Lower leg skin (tissue), 4 donors: ENCODE measurements at regions not wholly inside any gene's neighbourhood (a gene's known extent, or its start where the extent isn't known, plus 50 kb on each side); places are given as distances from the start of the nearest gene placed in this dataset.

Source experiments
- DNase-seq, 2 donors: peaks; one replicate each; pipeline ENCODE4 v3.0.0-alpha.2; 2019; ENCODE audit warnings: low spot score in 2 of 2
- H3K4me3 ChIP-seq: fragments of 200-600 bp; sonication (generic); 2 replicates; pipeline ENCODE4 v1.5.1; 2017; ENCODE audit warnings: mild to moderate bottlenecking, low read depth; ENCODE audit not compliant: poor library complexity, severe bottlenecking
- POLR2A ChIP-seq, 2 donors: fragments of 450-650 bp; IDR thresholded peaks; one replicate each; pipeline ENCODE4 v1.6.1; 2016 to 2017; ENCODE audit warnings: antibody characterized with exemption in 2 of 2, mild to moderate bottlenecking in 1 of 2, moderate library complexity in 1 of 2
- WGBS, 2 donors: methylation state at CpG; one replicate each; pipeline ENCODE4 v1.1.5; 2018; 5-methylcytosine and 5-hydroxymethylcytosine counted together
- intact Hi-C: fragments of 100-400 bp; cut with DNase I; formaldehyde crosslinking; loops from one replicate; pipeline ENCODE4 v1.15.0; 2023; ENCODE audit warnings: low total_unique reads
- TF ChIP-seq, protein P1 (sequence below), 3 donors: fragments of 450-650 bp; IDR thresholded peaks; one replicate each; pipeline ENCODE4 v1.5.1; 2016; ENCODE audit warnings: antibody characterized with exemption in 3 of 3, mild to moderate bottlenecking in 3 of 3, moderate library complexity in 2 of 3

- H3K4me3 ChIP-seq, result no peak overlapping the region
- intact Hi-C loops, result no loop called here
- DNase-seq, result no peak
- TF ChIP-seq, protein P1, sequence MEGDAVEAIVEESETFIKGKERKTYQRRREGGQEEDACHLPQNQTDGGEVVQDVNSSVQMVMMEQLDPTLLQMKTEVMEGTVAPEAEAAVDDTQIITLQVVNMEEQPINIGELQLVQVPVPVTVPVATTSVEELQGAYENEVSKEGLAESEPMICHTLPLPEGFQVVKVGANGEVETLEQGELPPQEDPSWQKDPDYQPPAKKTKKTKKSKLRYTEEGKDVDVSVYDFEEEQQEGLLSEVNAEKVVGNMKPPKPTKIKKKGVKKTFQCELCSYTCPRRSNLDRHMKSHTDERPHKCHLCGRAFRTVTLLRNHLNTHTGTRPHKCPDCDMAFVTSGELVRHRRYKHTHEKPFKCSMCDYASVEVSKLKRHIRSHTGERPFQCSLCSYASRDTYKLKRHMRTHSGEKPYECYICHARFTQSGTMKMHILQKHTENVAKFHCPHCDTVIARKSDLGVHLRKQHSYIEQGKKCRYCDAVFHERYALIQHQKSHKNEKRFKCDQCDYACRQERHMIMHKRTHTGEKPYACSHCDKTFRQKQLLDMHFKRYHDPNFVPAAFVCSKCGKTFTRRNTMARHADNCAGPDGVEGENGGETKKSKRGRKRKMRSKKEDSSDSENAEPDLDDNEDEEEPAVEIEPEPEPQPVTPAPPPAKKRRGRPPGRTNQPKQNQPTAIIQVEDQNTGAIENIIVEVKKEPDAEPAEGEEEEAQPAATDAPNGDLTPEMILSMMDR (IDR thresholded peaks at IDR 0.05), result no peak
- TF ChIP-seq POLR2A (IDR thresholded peaks at IDR 0.05), result no peak
These were observed 104.8 kb downstream of the RPAP3 start for GRCh38 chr12:47601071-47601470.

GRCh38 chr12:47591795-47592194, 114.0 kb downstream of the RPAP3 start:
- 41 to 53% methylated on average over 4 of the region's 4 CpGs for WGBS, 2 donors
- H3K4me3 ChIP-seq, result no peak overlapping the region
- DNase-seq, result no peak
- intact Hi-C loops, result no loop called here
- no peak for TF ChIP-seq POLR2A (IDR thresholded peaks at IDR 0.05)
- TF ChIP-seq, protein P1 (IDR thresholded peaks at IDR 0.05), result no peak

DNA sequence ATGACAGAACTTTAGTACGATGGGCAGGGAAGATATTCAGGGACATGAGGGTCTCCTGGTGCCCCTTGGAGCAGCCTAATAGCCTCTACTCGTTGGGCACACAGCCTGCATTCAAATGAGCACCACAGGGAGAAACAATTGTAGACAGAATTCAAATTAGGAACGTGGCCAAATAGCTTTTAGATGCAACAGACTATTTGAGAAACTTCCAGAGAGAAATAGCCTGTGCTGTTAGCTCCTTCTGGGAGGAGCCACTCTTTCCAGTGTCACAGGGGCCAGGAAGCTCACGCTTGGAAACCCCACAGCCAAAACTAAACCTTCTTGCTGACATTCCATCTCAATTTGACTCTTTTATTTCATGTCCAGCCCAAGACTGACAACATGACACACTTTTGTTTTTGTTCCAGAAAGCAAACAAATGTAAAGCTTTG, 114.5 kb downstream of the RPAP3 start:
- intact Hi-C loops, result no loop called here
- DNase-seq, result no peak
- WGBS, 2 donors, result 26 to 38% methylated on average over 4 of the region's 4 CpGs
- H3K4me3 ChIP-seq, result no peak overlapping the region
- TF ChIP-seq, protein P1 (IDR thresholded peaks at IDR 0.05), result no peak
- TF ChIP-seq POLR2A (IDR thresholded peaks at IDR 0.05), result no peak

- no peak for DNase-seq
- 45 to 46% methylated on average over 3 of the region's 3 CpGs for WGBS, 2 donors
- TF ChIP-seq, protein P1 (IDR thresholded peaks at IDR 0.05), result no peak
- TF ChIP-seq POLR2A (IDR thresholded peaks at IDR 0.05), result no peak
- H3K4me3 ChIP-seq, result no peak overlapping the region
- intact Hi-C loops, result no loop called here
These were observed 115.0 kb downstream of the RPAP3 start for GRCh38 chr12:47590771-47591360.

DNA sequence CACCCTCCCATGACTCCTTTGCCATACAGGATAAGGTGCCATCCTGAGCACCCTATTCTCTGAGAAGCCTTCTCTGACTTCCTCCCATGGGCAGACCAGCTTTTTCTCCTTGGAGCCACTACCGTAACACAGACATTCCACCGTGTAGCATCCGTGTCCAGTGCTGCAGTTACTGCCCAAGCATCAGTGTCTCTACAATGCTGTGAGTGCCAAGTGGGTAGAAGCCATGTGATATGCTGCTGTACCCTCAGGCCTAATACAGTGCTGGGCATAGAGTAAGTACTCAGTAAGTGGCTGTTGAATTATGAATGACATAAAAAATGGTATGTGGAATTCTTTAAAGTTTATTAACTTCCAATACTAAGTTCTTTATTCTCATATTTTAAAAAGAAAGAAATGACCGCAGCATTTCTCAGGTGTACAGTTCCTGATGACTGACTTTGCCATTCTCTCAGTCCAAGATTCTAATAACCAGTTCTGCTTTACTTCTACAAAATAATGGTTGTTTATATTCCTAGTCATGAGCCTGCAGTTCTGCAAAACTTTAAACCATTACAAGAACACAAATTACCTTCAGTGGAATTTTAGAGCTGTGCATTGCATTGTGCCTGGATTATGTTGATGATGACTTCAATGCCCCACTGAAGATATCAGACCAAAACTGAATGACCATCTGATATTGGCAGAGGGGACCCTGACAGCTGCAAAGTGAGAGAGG, 118.7 kb downstream of the RPAP3 start:
- WGBS, 2 donors, result 79 to 84% methylated on average over 4 of the region's 4 CpGs

More for the DNA sequence above, 118.7 kb downstream of the RPAP3 start:
- TF ChIP-seq POLR2A (IDR thresholded peaks at IDR 0.05), result no peak
- TF ChIP-seq, protein P1 (IDR thresholded peaks at IDR 0.05), result no peak
- intact Hi-C loops, result no loop called here
- no peak overlapping the region for H3K4me3 ChIP-seq
- DNase-seq, result no peak
